ENCODE measurements at regions not wholly inside any gene's neighbourhood (a gene's known extent, or its start where the extent isn't known, plus 50 kb on each side); places are given as distances from the start of the nearest gene placed in this dataset.

DNA sequence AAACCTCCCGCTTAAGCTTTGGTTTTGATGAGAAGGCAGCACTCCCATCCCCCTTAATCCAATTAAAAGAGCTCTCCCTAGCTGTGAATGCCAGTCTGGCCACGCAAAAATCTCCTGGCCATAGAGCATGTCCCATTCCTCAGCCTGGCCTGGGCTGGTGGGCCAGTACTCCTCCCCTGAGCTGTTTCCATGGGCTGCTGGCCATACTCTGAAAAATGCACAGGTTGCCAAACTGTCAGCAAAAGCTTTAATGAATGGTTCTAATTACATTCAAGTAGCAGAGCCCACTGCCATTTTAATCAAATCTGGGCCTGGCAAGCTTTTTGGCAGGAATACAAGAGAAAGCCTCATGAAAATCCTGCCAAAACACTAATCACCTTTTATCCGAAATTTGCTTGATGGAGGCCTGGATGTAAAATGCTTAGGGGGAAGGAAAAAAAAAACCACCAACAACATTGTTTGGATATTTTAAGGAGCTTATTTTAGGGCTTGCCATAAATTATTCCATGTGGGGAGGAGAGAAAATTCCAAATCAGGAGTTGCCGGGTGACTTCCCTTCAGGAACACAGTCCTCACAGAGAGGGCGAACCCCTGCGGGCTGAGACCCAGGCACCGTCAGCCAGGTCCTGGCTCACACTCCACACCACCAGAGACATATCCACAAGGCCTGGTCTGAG is 243.3 kb downstream of the SEC61B start:
- Histone ChIP-seq H3K4me1 (ENCODE audit: control insufficient read depth in 2 of 3, insufficient read depth in 2 of 3, low read depth in 1 of 3, low read length in 3 of 3) (no peaks in the 10 kb centered on the region), H3K9ac (ENCODE audit: low read length in 3 of 3) (no peak overlapping the region), H3K36me3 (ENCODE audit: control insufficient read depth in 2 of 3, insufficient read depth in 3 of 3, low read length in 3 of 3) (no peaks in the 10 kb centered on the region), H3K27ac (ENCODE audit: low read depth in 2 of 2, low read length in 2 of 2) (peak overlapping the region in 1 of 2 donors; percentile 43), H3K4me3 (ENCODE audit: low read length in 3 of 3) (no peak overlapping the region), H3K27me3 (ENCODE audit: control insufficient read depth, insufficient read depth, low read length) (no peaks in the 10 kb centered on the region), H3K9me3 (ENCODE audit: control insufficient read depth in 2 of 3, insufficient read depth in 1 of 3, low read length in 3 of 3) (no peaks in the 10 kb centered on the region)
- no peak for FAIRE-seq
- peak in 2 of 5 donors; percentile 30 to 72 for DNase-seq
- TF ChIP-seq CTCF (IDR thresholded peaks at IDR 0.05; ENCODE audit: borderline replicate concordance, extremely low read depth, insufficient read depth): no peak
- intact Hi-C loops (cut with DNase I): no loop called here

DNA sequence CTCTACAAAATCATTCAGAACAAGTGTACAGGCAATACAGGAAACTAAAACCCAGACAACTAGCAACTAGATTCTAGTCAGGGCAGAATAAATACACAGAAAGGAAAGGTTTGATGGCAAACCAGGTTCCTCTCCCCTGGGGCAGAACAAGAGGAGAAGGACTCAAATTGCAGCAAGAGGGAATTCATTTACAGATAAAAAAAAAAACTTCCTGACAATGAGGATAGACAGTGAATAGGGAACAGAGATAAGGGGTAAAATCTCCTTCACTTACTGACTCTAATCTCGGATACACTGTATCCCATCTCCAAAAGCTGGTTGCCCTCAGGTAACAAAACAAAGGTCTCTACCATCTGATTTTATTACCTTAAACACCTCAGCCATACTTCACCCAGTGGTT is 244.0 kb downstream of the SEC61B start:
- intact Hi-C loops (cut with DNase I): no loop called here

DNA sequence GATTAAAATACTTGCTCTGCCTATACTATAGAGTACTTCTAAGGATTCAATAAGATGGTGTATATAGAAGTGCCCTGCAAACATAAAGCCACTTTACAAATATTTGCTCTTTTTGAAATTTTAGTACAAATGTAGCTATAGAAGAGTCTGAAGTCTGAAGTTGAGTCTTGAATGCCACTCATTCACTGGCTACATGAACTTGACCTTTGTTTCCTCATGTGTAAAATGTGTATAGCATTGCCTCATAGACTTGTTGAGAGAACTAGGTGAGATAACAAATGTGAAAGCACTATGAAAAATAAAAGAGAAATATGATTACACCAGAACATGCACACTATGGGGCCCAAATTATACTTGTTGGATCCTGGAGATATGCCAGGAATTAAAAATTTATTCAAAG is 244.7 kb downstream of the SEC61B start:
- Histone ChIP-seq H3K36me3 (ENCODE audit: control insufficient read depth in 2 of 3, insufficient read depth in 3 of 3, low read length in 3 of 3) (no peaks in the 10 kb centered on the region), H3K9me3 (ENCODE audit: control insufficient read depth in 2 of 3, insufficient read depth in 1 of 3, low read length in 3 of 3) (no peaks in the 10 kb centered on the region), H3K9ac (ENCODE audit: low read length in 3 of 3) (no peak overlapping the region), H3K4me3 (ENCODE audit: low read length in 3 of 3) (no peak overlapping the region), H3K27me3 (ENCODE audit: control insufficient read depth, insufficient read depth, low read length) (no peaks in the 10 kb centered on the region), H3K4me1 (ENCODE audit: control insufficient read depth in 2 of 3, insufficient read depth in 2 of 3, low read depth in 1 of 3, low read length in 3 of 3) (no peaks in the 10 kb centered on the region), H3K27ac (ENCODE audit: low read depth in 2 of 2, low read length in 2 of 2) (no peak overlapping the region)
- no peak for FAIRE-seq
- DNase-seq: no peak
- TF ChIP-seq CTCF (IDR thresholded peaks at IDR 0.05; ENCODE audit: borderline replicate concordance, extremely low read depth, insufficient read depth): no peak
- intact Hi-C loops (cut with DNase I): no loop called here

More for the DNA sequence above, 244.0 kb downstream of the SEC61B start:
- no peak for TF ChIP-seq CTCF (IDR thresholded peaks at IDR 0.05; ENCODE audit: borderline replicate concordance, extremely low read depth, insufficient read depth)
- no peak overlapping the region for H3K27ac ChIP-seq (ENCODE audit: low read depth in 2 of 2, low read length in 2 of 2)
- no peak overlapping the region for H3K4me3 ChIP-seq (ENCODE audit: low read length in 3 of 3)
- no peak overlapping the region for H3K9ac ChIP-seq (ENCODE audit: low read length in 3 of 3)
- DNase-seq: no peak
- no peak for FAIRE-seq
- H3K36me3 ChIP-seq (ENCODE audit: control insufficient read depth in 2 of 3, insufficient read depth in 3 of 3, low read length in 3 of 3): no peaks in the 10 kb centered on the region
- no peaks in the 10 kb centered on the region for H3K4me1 ChIP-seq (ENCODE audit: control insufficient read depth in 2 of 3, insufficient read depth in 2 of 3, low read depth in 1 of 3, low read length in 3 of 3)
- no peaks in the 10 kb centered on the region for H3K9me3 ChIP-seq (ENCODE audit: control insufficient read depth in 2 of 3, insufficient read depth in 1 of 3, low read length in 3 of 3)
- H3K27me3 ChIP-seq (ENCODE audit: control insufficient read depth, insufficient read depth, low read length): no peaks in the 10 kb centered on the region

- Histone ChIP-seq H3K4me1 (ENCODE audit: control insufficient read depth in 2 of 3, insufficient read depth in 2 of 3, low read depth in 1 of 3, low read length in 3 of 3) (no peaks in the 10 kb centered on the region), H3K4me3 (ENCODE audit: low read length in 3 of 3) (no peak overlapping the region), H3K9ac (ENCODE audit: low read length in 3 of 3) (no peak overlapping the region), H3K27ac (ENCODE audit: low read depth in 2 of 2, low read length in 2 of 2) (no peak overlapping the region), H3K27me3 (ENCODE audit: control insufficient read depth, insufficient read depth, low read length) (no peaks in the 10 kb centered on the region), H3K36me3 (ENCODE audit: control insufficient read depth in 2 of 3, insufficient read depth in 3 of 3, low read length in 3 of 3) (no peaks in the 10 kb centered on the region), H3K9me3 (ENCODE audit: control insufficient read depth in 2 of 3, insufficient read depth in 1 of 3, low read length in 3 of 3) (no peaks in the 10 kb centered on the region)
- intact Hi-C loops (cut with DNase I): no loop called here
- FAIRE-seq: no peak
- TF ChIP-seq CTCF (IDR thresholded peaks at IDR 0.05; ENCODE audit: borderline replicate concordance, extremely low read depth, insufficient read depth): no peak
- no peak for DNase-seq
These were observed 249.0 kb downstream of the SEC61B start for GRCh38 chr9:99471033-99471432.

All from kidney (tissue), 13 donors.